ENCODE measurements at regions not wholly inside any gene's neighbourhood (a gene's known extent, or its start where the extent isn't known, plus 50 kb on each side); places are given as distances from the start of the nearest gene placed in this dataset.

DNA sequence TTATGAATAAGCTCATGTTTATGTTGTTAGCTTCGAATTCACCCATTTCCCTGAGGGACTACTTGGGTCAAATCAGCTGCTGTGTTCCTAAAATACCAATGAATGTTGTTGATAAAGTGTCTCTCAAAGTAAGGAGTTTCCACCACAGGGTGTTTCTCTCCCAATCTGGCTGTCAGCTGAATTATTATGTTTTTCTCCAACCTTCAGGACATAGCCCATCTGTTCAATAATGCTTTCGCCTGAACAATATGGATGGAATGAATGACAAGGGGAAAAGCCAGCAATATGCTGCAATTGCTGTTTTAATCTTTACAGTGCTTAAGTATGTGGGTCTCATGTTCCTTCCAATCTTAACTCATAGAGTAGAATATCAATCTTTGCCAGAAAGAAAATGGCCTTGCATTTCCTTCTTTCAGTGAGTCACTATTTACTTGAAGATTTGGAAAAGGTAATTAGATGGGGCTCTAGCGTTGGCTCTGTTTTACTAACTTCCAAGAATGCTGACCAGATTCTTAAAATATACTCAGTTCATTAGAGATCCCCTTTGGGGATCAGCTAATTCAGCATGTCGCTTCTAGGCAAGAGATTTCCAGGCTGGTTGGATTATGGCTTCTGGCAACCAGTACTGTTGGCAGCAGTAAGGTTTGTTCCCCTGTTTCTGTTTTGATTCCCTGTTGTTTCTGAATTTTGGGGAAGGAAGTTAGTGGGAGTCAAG, 410.5 kb downstream of the PPP3CA start:
- H3K79me2 ChIP-seq (ENCODE audit: insufficient read depth, low read length): no peaks in the 10 kb centered on the region
- no peak overlapping the region for H3K4me3 ChIP-seq (replicated peaks in 1 of 2; ENCODE audit: low read depth in 1 of 2, low read length in 2 of 2)
- no TSS peak for BruUV-seq (replicated peaks)
- ChIA-PET RAD21 (ENCODE audit: low non-redundant PET in 1 of 2, low total read pairs in 2 of 2, uncharacterized antibody in 2 of 2, unreplicated experiment in 2 of 2) (no interaction called here), POLR2A (no interaction called here), CTCF (no interaction called here)
- ATAC-seq (no peak), DNase-seq (ENCODE audit: low read depth, low spot score) (no peak)
- H3K9me2 ChIP-seq (ENCODE audit: insufficient read depth): no peaks in the 10 kb centered on the region
- H3K27me3 ChIP-seq (ENCODE audit: insufficient read depth, low read length): no peaks in the 10 kb centered on the region
- H3K9ac ChIP-seq (ENCODE audit: low read length): no peak overlapping the region
- H3K9me3 ChIP-seq (ENCODE audit: control insufficient read depth in 1 of 2, insufficient read depth in 1 of 2, low read depth in 1 of 2, low read length in 2 of 2): no peaks in the 10 kb centered on the region
- no peak overlapping the region for H3K4me2 ChIP-seq (ENCODE audit: low read length)
- no peaks in the 10 kb centered on the region for H4K20me1 ChIP-seq (ENCODE audit: insufficient read depth)
- peak overlapping the region; percentile 84 for H2AFZ ChIP-seq (ENCODE audit: low read depth, low read length, poor library complexity, severe bottlenecking)
- TF ChIP-seq POLR2A (IDR thresholded peaks at IDR 0.05; ENCODE audit: borderline replicate concordance, extremely low read depth, insufficient read depth, insufficient read length) (no peak), ZBTB33 (IDR thresholded peaks at IDR 0.05; ENCODE audit: extremely low read depth, insufficient replicate concordance, low read length) (no peak), SIN3A (IDR thresholded peaks at IDR 0.05; ENCODE audit: low read depth) (no peak), JUND (IDR thresholded peaks at IDR 0.05) (no peak), ATF3 (IDR thresholded peaks at IDR 0.05) (no peak), CEBPB (IDR thresholded peaks at IDR 0.05; ENCODE audit: low read depth) (no peak), TCF7L2 (IDR thresholded peaks at IDR 0.05; ENCODE audit: borderline replicate concordance, extremely low read depth, insufficient read depth, insufficient read length) (no peak), POLR2AphosphoS5 (IDR thresholded peaks at IDR 0.05; ENCODE audit: low read depth, low read length) (no peak), ZFX (IDR thresholded peaks at IDR 0.05) (no peak), ZNF274 (IDR thresholded peaks at IDR 0.05; ENCODE audit: low read depth, low read length) (no peak)
- TF ChIP-seq, protein P1, sequence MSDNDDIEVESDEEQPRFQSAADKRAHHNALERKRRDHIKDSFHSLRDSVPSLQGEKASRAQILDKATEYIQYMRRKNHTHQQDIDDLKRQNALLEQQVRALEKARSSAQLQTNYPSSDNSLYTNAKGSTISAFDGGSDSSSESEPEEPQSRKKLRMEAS (IDR thresholded peaks at IDR 0.05): no peak
- H3K27ac ChIP-seq (ENCODE audit: low read depth, low read length): no peak overlapping the region
- H3K4me1 ChIP-seq (ENCODE audit: control insufficient read depth in 1 of 2, insufficient read depth in 2 of 2, low read length in 2 of 2): peaks cover 2 to 23% of the 10 kb centered on the region in 2 experiments; a peak in 3 of 4 replicates
- intact Hi-C loops (cut with micrococcal nuclease): loop anchor here (10.0 kb wide), 1 partner anchor 218 kb away; no protein-coding TSS in a partner anchor
- H3K36me3 ChIP-seq (ENCODE audit: control insufficient read depth in 1 of 2, insufficient read depth in 2 of 2, low read length in 2 of 2): no peaks in the 10 kb centered on the region
